Ishikawa (cell line): ENCODE measurements at regions not wholly inside any gene's neighbourhood (a gene's known extent, or its start where the extent isn't known, plus 50 kb on each side); places are given as distances from the start of the nearest gene placed in this dataset.
A peak's percentile ranks its signal among the peaks of the same experiment; 100 is the strongest.

Experiments used
- CEBPB ChIP-seq: IDR thresholded peaks from 2 replicates; pipeline ENCODE4 v1.6.1; 2012
- CREB1 ChIP-seq: IDR thresholded peaks from 2 replicates; pipeline ENCODE4 v1.6.1; 2012; ENCODE audit warnings: low read depth
- EGR1 ChIP-seq: IDR thresholded peaks from 2 replicates; pipeline ENCODE4 v1.6.1; 2012
- EP300 ChIP-seq: IDR thresholded peaks from 2 replicates; pipeline ENCODE4 v1.6.1; 2012; ENCODE audit warnings: borderline replicate concordance
- FOXM1 ChIP-seq: IDR thresholded peaks from 2 replicates; pipeline ENCODE4 v1.6.1; 2012; ENCODE audit warnings: low read depth, borderline replicate concordance
- MAX ChIP-seq: IDR thresholded peaks from 2 replicates; pipeline ENCODE4 v1.6.1; 2012
- NFIC ChIP-seq: IDR thresholded peaks from 2 replicates; pipeline ENCODE4 v1.6.1; 2012
- RAD21 ChIP-seq: IDR thresholded peaks from 2 replicates; pipeline ENCODE4 v1.6.1; 2012; ENCODE audit warnings: low read depth
- REST ChIP-seq: IDR thresholded peaks from 2 replicates; pipeline ENCODE4 v1.6.1; 2012; ENCODE audit warnings: low read depth, mild to moderate bottlenecking
- TAF1 ChIP-seq: IDR thresholded peaks from 2 replicates; pipeline ENCODE4 v1.6.1; 2012; ENCODE audit warnings: low read depth, mild to moderate bottlenecking
- TCF12 ChIP-seq: IDR thresholded peaks from 2 replicates; pipeline ENCODE4 v1.6.1; 2012; ENCODE audit warnings: low read depth
- TEAD4 ChIP-seq: IDR thresholded peaks from 2 replicates; pipeline ENCODE4 v1.6.1; 2012
- USF1 ChIP-seq: IDR thresholded peaks from 2 replicates; pipeline ENCODE4 v1.6.1; 2012
- YY1 ChIP-seq: IDR thresholded peaks from 2 replicates; pipeline ENCODE4 v1.6.1; 2012; ENCODE audit warnings: low read depth
- ZBTB7A ChIP-seq: IDR thresholded peaks from 2 replicates; pipeline ENCODE4 v1.6.1; 2012; ENCODE audit warnings: low read depth

- TF ChIP-seq EGR1, result no peak
- TF ChIP-seq MAX, result no peak
- TF ChIP-seq TAF1, result no peak
- TF ChIP-seq YY1, result no peak
- no peak for TF ChIP-seq EP300
- TF ChIP-seq TEAD4, result no peak
- TF ChIP-seq CEBPB, result no peak
- TF ChIP-seq CREB1, result no peak
Observed at GRCh38 chr7:138184191-138184590, 107.9 kb downstream of the AKR1D1 start.

DNA sequence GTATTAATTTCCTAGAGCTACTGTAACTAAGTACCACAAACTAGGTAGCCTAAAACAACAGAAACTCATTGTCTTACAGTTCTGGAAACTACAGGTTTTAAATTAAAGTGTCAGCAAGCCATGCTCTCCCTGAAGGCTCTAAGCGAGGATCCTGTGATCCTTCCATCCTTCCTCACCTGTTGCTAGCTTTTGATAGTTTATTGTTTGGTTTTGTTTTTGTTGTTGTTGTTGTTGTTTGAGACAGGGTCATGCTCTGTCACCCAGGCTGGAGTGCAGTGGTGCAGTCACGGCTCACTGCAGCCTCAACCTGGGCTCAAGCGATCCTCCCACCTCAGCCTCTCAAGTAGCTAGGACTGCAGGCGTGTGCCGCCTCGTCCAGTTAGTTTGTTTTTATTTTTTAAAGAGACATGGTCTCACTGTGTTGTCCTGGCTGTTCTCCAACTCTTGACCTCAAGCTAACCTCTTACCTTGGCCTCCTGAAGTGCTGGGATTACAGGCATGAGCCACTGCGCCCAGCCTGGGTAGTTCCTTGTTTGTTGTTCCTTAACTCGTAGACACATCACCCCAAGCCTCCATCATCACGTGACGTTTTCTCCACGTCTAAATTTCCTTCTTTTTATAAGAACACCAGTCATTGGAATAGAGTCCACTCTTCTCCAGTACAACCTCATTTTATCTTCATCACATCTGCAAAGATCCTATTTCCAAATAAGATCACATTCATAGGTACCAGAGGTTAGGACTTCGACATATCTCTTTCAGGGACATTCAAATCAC lies 109.1 kb downstream of the AKR1D1 start:
- TF ChIP-seq TEAD4, result no peak
- TF ChIP-seq CREB1, result no peak
- no peak for TF ChIP-seq USF1
- TF ChIP-seq CEBPB, result no peak
- TF ChIP-seq RAD21, result no peak
- TF ChIP-seq TAF1, result no peak
- no peak for TF ChIP-seq NFIC
- no peak for TF ChIP-seq ZBTB7A
- TF ChIP-seq EP300, result no peak
- no peak for TF ChIP-seq YY1
- TF ChIP-seq REST, result no peak
- TF ChIP-seq EGR1, result no peak
- no peak for TF ChIP-seq TCF12
- TF ChIP-seq MAX, result no peak
- TF ChIP-seq FOXM1, result no peak

DNA sequence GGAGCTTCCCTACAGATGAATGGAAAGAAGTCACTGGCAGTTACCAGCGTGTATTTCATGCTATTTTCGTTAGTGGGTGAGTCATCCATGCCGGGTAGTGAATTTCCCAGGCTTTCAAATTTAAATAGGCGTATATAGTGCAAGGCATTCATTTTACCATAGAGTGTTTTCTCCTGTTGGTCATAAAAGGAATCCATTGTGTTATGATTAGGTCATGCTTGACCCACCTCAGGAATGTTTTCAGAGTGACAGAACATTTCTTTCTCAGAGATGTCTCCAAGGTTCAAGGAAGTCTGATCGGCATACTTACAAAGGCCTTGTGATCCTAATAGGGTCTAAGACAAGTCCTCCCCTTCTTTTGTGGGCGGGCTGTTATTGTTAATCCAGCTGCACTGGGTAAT lies 110.7 kb downstream of the AKR1D1 start:
- TF ChIP-seq TAF1, result no peak
- 0 out of 2 replicates have a peak, but pooled peaks have one; percentile 28 for TF ChIP-seq TCF12
- no peak for TF ChIP-seq EGR1
- TF ChIP-seq CREB1, result no peak
- TF ChIP-seq TEAD4, result peak; percentile 68; the same call in 1 of the 2 replicates
- TF ChIP-seq EP300, result peak; percentile 40; the same call in 1 of the 2 replicates
- no peak for TF ChIP-seq USF1
- TF ChIP-seq NFIC, result no peak
- TF ChIP-seq MAX, result no peak
- TF ChIP-seq YY1, result no peak
- peak; percentile 69; the same call in 1 of the 2 replicates for TF ChIP-seq FOXM1

- TF ChIP-seq REST (no peak), USF1 (no peak)
Observed at GRCh38 chr7:138188290-138188858, 112.1 kb downstream of the AKR1D1 start.

DNA sequence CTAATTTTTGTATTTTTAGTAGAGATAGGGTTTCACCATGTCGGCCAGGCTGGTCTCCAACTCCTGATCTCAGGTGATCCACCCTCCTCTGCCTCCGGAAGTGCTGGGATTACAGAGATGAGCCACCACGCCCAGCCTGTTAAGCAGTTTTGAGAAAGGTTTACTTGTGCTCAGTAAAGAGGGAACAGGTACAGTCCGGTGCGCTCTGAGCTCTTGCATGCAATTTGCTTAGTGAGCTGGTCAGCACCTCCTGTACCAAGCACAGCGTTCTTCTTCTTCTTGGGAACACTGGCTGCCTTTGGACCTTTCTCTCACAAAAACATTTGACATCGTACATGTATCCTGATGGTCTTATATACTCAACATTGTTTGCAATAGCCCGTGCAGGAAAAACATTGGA lies 118.3 kb downstream of the AKR1D1 start:
- TF ChIP-seq EGR1 (no peak), CEBPB (no peak), RAD21 (no peak), TCF12 (no peak), YY1 (no peak), MAX (no peak), ZBTB7A (no peak)
